Neural progenitor cell (in vitro differentiated cells): ENCODE measurements at regions not wholly inside any gene's neighbourhood (a gene's known extent, or its start where the extent isn't known, plus 50 kb on each side); places are given as distances from the start of the nearest gene placed in this dataset.

Experiments
- EZH2phosphoT487 ChIP-seq: fragments of 200-600 bp; sonication (generic); IDR thresholded peaks from 2 replicates; pipeline ENCODE4 v1.6.1; 2017; ENCODE audit warnings: antibody characterized with exemption
- TF ChIP-seq, protein P1 (sequence below): fragments of 200-600 bp; sonication (generic); IDR thresholded peaks from 2 replicates; pipeline ENCODE4 v1.5.1; 2017; ENCODE audit warnings: antibody characterized with exemption, mild to moderate bottlenecking

DNA sequence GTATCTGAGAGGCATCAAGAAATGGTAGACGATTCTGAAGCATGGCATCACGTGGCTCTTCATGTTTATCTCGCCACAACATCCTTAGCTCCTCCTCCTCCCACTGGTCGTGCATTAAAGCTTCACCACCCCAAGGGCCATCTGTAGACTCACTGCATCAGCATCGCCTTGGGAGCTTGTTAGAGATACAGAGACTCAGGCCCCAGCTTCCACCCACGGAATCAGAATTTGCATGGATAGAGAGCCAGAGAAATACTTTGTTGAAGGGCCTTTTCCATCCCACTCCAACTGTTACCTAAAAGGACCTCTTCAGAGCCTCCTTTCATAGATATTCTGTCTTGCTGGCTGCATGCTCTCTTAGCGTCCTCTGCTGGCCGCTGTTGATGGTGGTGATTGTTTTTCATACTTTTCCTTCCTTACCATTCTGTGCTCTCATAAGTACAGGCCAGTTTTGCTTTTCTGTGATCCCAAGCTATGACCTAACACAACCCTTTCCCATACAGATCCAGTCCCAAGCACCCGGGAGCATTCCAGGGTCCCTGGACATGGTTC lies 1049.4 kb upstream of the EEF2KMT start:
- no peak for TF ChIP-seq EZH2phosphoT487
- TF ChIP-seq, protein P1, sequence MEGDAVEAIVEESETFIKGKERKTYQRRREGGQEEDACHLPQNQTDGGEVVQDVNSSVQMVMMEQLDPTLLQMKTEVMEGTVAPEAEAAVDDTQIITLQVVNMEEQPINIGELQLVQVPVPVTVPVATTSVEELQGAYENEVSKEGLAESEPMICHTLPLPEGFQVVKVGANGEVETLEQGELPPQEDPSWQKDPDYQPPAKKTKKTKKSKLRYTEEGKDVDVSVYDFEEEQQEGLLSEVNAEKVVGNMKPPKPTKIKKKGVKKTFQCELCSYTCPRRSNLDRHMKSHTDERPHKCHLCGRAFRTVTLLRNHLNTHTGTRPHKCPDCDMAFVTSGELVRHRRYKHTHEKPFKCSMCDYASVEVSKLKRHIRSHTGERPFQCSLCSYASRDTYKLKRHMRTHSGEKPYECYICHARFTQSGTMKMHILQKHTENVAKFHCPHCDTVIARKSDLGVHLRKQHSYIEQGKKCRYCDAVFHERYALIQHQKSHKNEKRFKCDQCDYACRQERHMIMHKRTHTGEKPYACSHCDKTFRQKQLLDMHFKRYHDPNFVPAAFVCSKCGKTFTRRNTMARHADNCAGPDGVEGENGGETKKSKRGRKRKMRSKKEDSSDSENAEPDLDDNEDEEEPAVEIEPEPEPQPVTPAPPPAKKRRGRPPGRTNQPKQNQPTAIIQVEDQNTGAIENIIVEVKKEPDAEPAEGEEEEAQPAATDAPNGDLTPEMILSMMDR, result peak; percentile 80
